Astrocyte (in vitro differentiated cells and primary cell): ENCODE measurements at regions not wholly inside any gene's neighbourhood (a gene's known extent, or its start where the extent isn't known, plus 50 kb on each side); places are given as distances from the start of the nearest gene placed in this dataset.
A peak's percentile ranks its signal among the peaks of the same experiment; 100 is the strongest.

Source experiments
- DNase-seq: peaks from one replicate; pipeline ENCODE4 v3.0.0-alpha.2; 2010; ENCODE audit warnings: low read depth
- FAIRE-seq: peaks from 2 replicates; lab custom pipeline; 2011; peaks lifted over from hg19 to GRCh38; lab: Jason Lieb, UNC
- H2AFZ ChIP-seq: 2 replicates; pipeline ENCODE4 v1.6.0; 2012; ENCODE audit warnings: low read depth, low read length, inconsistent platforms
- H3K27ac ChIP-seq: 2 replicates; pipeline ENCODE4 v1.5.1; 2011; ENCODE audit warnings: low read depth, low read length, inconsistent platforms
- H3K27me3 ChIP-seq: 2 replicates; pipeline ENCODE4 v1.6.0; 2011; ENCODE audit warnings: low read length, inconsistent platforms; ENCODE audit not compliant: insufficient read depth
- H3K36me3 ChIP-seq: 2 replicates; pipeline ENCODE4 v1.5.1; 2011; ENCODE audit warnings: low read length, inconsistent platforms; ENCODE audit not compliant: insufficient read depth
- H3K4me1 ChIP-seq: 2 replicates; pipeline ENCODE4 v1.5.1; 2011; ENCODE audit warnings: low read length, inconsistent platforms; ENCODE audit not compliant: insufficient read depth
- H3K4me2 ChIP-seq: 2 replicates; pipeline ENCODE4 v1.6.0; 2012; ENCODE audit warnings: low read length, inconsistent platforms
- H3K4me3 ChIP-seq: 2 replicates; pipeline ENCODE4 v1.5.1; 2011; ENCODE audit warnings: low read depth, mild to moderate bottlenecking, low read length, inconsistent platforms; ENCODE audit not compliant: insufficient read depth
- H3K79me2 ChIP-seq: 2 replicates; pipeline ENCODE4 v1.6.0; 2012; ENCODE audit warnings: mild to moderate bottlenecking, low read length, inconsistent platforms; ENCODE audit not compliant: insufficient read depth
- H3K9ac ChIP-seq: 2 replicates; pipeline ENCODE4 v1.6.0; 2012; ENCODE audit warnings: mild to moderate bottlenecking, low read length, inconsistent platforms
- H3K9me3 ChIP-seq: 2 replicates; pipeline ENCODE4 v1.5.1; 2012; ENCODE audit warnings: low read depth, mild to moderate bottlenecking, low read length, inconsistent platforms; ENCODE audit not compliant: insufficient read depth
- H4K20me1 ChIP-seq: 2 replicates; pipeline ENCODE4 v1.6.0; 2012; ENCODE audit warnings: low read length, inconsistent platforms; ENCODE audit not compliant: insufficient read depth
- H3K27ac Mint-ChIP-seq: one replicate; pipeline ENCODE4 v1.8.0; 2021; ENCODE audit warnings: mild to moderate bottlenecking, mixed read lengths; ENCODE audit not compliant: unreplicated experiment
- H3K27me3 Mint-ChIP-seq: one replicate; pipeline ENCODE4 v1.8.0; 2021; ENCODE audit warnings: low read depth, mixed read lengths; ENCODE audit not compliant: unreplicated experiment
- H3K36me3 Mint-ChIP-seq: one replicate; pipeline ENCODE4 v1.8.0; 2021; ENCODE audit warnings: low read depth, mixed read lengths; ENCODE audit not compliant: unreplicated experiment
- H3K4me1 Mint-ChIP-seq: one replicate; pipeline ENCODE4 v1.8.0; 2021; ENCODE audit warnings: low read depth, mixed read lengths; ENCODE audit not compliant: unreplicated experiment
- H3K4me3 Mint-ChIP-seq: one replicate; pipeline ENCODE4 v1.8.0; 2021; ENCODE audit warnings: mild to moderate bottlenecking, moderate library complexity, mixed read lengths; ENCODE audit not compliant: unreplicated experiment
- H3K9me3 Mint-ChIP-seq: one replicate; pipeline ENCODE4 v1.8.0; 2021; ENCODE audit warnings: mild to moderate bottlenecking, mixed read lengths; ENCODE audit not compliant: unreplicated experiment
- EZH2 ChIP-seq: IDR thresholded peaks from 2 replicates; pipeline ENCODE4 v1.6.1; 2012; ENCODE audit warnings: mild to moderate bottlenecking, low read length, inconsistent platforms; ENCODE audit not compliant: insufficient read depth
- TF ChIP-seq, protein P1 (sequence below): IDR thresholded peaks from 2 replicates; pipeline ENCODE4 v1.5.1; 2011; ENCODE audit warnings: low read depth, mild to moderate bottlenecking, inconsistent platforms, low read length, moderate library complexity; ENCODE audit not compliant: insufficient read depth

DNA sequence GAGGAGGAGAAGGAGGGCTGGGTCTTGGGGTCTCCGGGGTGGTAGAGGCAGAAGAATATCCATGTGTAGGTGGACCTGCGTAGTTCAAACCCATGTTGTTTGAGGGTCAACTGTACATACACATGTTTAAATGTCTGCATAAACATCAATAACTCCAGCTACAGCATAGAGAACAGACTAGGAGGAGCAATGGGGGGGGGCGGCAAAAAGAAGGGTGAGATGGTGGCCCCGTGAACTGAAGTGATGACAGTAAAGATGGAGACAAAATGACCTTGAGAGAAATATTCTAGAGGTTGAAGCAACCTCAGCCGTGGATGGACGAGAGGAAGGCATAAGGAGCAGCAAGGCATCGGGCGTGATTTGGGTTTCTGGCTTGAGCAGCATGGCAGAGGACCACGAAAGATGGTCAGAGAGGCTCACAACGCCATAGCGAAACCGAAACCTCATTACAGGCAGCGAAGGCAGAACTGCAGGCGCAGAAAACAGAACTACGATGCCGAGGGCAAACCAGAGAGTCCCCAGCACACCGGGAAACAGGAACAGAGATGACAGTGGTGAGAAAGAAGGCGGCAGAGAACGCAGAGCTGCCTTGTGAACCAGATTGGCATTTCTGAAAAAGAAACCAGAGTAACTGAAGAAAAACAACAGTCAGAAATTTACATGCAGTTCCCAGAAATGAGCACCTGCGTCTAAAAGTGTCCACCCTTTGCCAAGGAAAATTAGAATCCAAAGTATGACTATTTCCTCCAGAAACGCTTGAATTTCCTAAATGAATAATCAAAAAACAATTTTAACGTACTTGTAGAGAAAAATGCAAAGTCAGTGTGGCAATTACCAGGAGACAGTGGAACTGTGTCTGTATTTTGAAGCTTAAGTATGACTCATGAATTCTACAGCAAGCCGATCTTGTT lies 50.3 kb upstream of the ENPP6 start:
- peak; percentile 99 for FAIRE-seq

More for the DNA sequence above, 50.3 kb upstream of the ENPP6 start:
- DNase-seq: peak; percentile 93
- Mint-ChIP-seq H3K36me3 (no peaks in the 10 kb centered on the region), H3K4me3 (peak overlapping the region; percentile 58), H3K9me3 (peaks cover 4% of the 10 kb centered on the region), H3K4me1 (peaks cover 42% of the 10 kb centered on the region), H3K27ac (peak overlapping the region; percentile 93), H3K27me3 (no peaks in the 10 kb centered on the region)
- peak overlapping the region; percentile 85 for H3K4me2 ChIP-seq
- peaks cover 10% of the 10 kb centered on the region for H3K4me1 ChIP-seq
- H3K9me3 ChIP-seq: no peaks in the 10 kb centered on the region
- no peaks in the 10 kb centered on the region for H3K36me3 ChIP-seq
- H4K20me1 ChIP-seq: no peaks in the 10 kb centered on the region
- H3K27ac ChIP-seq: peak overlapping the region; percentile 74
- H3K79me2 ChIP-seq: no peaks in the 10 kb centered on the region
- H3K9ac ChIP-seq: peak overlapping the region; percentile 70
- H3K4me3 ChIP-seq: peak overlapping the region; percentile 54
- no peaks in the 10 kb centered on the region for H3K27me3 ChIP-seq
- H2AFZ ChIP-seq: peak overlapping the region; percentile 75
- no peak for TF ChIP-seq EZH2
- TF ChIP-seq, protein P1, sequence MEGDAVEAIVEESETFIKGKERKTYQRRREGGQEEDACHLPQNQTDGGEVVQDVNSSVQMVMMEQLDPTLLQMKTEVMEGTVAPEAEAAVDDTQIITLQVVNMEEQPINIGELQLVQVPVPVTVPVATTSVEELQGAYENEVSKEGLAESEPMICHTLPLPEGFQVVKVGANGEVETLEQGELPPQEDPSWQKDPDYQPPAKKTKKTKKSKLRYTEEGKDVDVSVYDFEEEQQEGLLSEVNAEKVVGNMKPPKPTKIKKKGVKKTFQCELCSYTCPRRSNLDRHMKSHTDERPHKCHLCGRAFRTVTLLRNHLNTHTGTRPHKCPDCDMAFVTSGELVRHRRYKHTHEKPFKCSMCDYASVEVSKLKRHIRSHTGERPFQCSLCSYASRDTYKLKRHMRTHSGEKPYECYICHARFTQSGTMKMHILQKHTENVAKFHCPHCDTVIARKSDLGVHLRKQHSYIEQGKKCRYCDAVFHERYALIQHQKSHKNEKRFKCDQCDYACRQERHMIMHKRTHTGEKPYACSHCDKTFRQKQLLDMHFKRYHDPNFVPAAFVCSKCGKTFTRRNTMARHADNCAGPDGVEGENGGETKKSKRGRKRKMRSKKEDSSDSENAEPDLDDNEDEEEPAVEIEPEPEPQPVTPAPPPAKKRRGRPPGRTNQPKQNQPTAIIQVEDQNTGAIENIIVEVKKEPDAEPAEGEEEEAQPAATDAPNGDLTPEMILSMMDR: no peak
